K562 (cell line): ENCODE measurements at regions not wholly inside any gene's neighbourhood (a gene's known extent, or its start where the extent isn't known, plus 50 kb on each side); places are given as distances from the start of the nearest gene placed in this dataset.

Source experiments
- CREBBP ChIP-seq: IDR thresholded peaks from one replicate; pipeline ENCODE4 v1.6.1; 2012; ENCODE audit warnings: low read depth, mild to moderate bottlenecking, control low read depth, inconsistent platforms, low read length
- EP300 ChIP-seq: IDR thresholded peaks from 2 replicates; pipeline ENCODE4 v1.6.1; 2012; ENCODE audit warnings: low read length, improper control_type of control experiment
- POLR2A ChIP-seq: fragments of 450-650 bp; conservative IDR thresholded peaks from 2 replicates; pipeline ENCODE4 v1.6.1; 2016
- TARDBP ChIP-seq: fragments of 450-650 bp; IDR thresholded peaks from 2 replicates; pipeline ENCODE4 v1.6.1; 2016
- TGIF2 ChIP-seq: sonication (generic); formaldehyde crosslinking; IDR thresholded peaks from 2 replicates; pipeline ENCODE4 v1.8.1; 2022; ENCODE audit warnings: mild to moderate bottlenecking, missing genetic modification reagents, moderate library complexity
- ZNF384 ChIP-seq: IDR thresholded peaks from 2 replicates; pipeline ENCODE4 v1.6.1; 2012; ENCODE audit warnings: low read depth, low read length, improper control_type of control experiment
- ZZZ3 ChIP-seq: fragments of 450-650 bp; IDR thresholded peaks from 2 replicates; pipeline ENCODE4 v1.6.1; 2016; ENCODE audit warnings: antibody characterized with exemption, mild to moderate bottlenecking, moderate library complexity
- TF ChIP-seq, protein P1 (sequence below): IDR thresholded peaks from 3 replicates; pipeline ENCODE4 v1.6.1; 2011; ENCODE audit warnings: borderline replicate concordance, mild to moderate bottlenecking, moderate library complexity; ENCODE audit not compliant: insufficient read length; ENCODE audit errors: extremely low read depth
- TF ChIP-seq, protein P2 (sequence below), 3 experiments: IDR thresholded peaks in 2 of 3; conservative IDR thresholded peaks in 1 of 3; 2 replicates each; pipeline ENCODE4 v1.5.1; 2011 to 2012; ENCODE audit warnings: low read length in 3 of 3, mild to moderate bottlenecking in 3 of 3, control low read depth in 2 of 3, improper control_type of control experiment in 1 of 3, inconsistent platforms in 1 of 3, low read depth in 1 of 3, mixed read lengths in 1 of 3, moderate library complexity in 1 of 3; ENCODE audit not compliant: insufficient read depth in 2 of 3

DNA sequence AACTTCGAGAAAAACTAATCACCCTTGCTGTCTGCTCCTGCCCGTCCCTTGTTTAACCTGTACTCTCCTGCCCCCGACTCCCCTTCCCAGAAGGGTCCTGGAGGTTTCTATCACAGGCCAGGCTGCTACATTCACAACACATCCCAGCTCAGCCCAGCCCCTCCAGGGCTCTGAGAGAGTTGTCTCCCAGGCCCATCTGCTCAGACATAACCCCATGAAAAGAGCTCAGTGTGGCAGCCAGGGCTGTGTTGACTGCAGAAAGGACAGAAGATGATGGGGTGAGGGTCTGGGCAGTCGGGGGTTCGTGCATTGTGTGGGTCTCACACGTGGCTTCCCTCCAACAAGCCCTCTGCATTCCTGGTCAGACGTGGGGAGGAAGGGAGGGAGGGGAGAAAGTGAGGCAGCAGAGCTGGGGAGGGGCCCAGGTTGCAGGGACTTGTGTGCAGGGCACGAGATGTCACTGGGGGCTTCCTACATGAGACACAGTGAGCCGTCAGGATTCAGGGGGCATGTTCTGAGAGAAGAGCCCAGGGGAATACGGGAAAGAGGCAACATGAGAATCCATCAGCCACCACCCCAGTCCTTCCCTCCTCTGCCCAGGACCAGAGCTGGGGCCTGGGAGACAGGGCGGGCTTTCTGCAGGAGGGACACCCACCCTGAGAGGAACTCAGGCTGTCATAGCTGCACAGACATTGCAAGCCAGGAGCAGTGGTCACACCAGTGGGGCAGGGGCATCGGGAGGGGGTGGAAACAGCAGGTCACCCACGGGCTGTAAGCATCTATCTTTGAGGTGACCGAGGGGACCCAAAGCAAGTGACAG lies 372.9 kb downstream of the PREX1 start:
- TF ChIP-seq TGIF2 (CRISPR knock-in tag), result no peak
- TF ChIP-seq TARDBP, result no peak
- no peak for TF ChIP-seq CREBBP
- TF ChIP-seq ZNF384, result no peak
- no peak for TF ChIP-seq ZZZ3
- TF ChIP-seq POLR2A, result no peak
- TF ChIP-seq, protein P1, sequence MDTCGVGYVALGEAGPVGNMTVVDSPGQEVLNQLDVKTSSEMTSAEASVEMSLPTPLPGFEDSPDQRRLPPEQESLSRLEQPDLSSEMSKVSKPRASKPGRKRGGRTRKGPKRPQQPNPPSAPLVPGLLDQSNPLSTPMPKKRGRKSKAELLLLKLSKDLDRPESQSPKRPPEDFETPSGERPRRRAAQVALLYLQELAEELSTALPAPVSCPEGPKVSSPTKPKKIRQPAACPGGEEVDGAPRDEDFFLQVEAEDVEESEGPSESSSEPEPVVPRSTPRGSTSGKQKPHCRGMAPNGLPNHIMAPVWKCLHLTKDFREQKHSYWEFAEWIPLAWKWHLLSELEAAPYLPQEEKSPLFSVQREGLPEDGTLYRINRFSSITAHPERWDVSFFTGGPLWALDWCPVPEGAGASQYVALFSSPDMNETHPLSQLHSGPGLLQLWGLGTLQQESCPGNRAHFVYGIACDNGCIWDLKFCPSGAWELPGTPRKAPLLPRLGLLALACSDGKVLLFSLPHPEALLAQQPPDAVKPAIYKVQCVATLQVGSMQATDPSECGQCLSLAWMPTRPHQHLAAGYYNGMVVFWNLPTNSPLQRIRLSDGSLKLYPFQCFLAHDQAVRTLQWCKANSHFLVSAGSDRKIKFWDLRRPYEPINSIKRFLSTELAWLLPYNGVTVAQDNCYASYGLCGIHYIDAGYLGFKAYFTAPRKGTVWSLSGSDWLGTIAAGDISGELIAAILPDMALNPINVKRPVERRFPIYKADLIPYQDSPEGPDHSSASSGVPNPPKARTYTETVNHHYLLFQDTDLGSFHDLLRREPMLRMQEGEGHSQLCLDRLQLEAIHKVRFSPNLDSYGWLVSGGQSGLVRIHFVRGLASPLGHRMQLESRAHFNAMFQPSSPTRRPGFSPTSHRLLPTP, result no peak
- TF ChIP-seq, protein P2, sequence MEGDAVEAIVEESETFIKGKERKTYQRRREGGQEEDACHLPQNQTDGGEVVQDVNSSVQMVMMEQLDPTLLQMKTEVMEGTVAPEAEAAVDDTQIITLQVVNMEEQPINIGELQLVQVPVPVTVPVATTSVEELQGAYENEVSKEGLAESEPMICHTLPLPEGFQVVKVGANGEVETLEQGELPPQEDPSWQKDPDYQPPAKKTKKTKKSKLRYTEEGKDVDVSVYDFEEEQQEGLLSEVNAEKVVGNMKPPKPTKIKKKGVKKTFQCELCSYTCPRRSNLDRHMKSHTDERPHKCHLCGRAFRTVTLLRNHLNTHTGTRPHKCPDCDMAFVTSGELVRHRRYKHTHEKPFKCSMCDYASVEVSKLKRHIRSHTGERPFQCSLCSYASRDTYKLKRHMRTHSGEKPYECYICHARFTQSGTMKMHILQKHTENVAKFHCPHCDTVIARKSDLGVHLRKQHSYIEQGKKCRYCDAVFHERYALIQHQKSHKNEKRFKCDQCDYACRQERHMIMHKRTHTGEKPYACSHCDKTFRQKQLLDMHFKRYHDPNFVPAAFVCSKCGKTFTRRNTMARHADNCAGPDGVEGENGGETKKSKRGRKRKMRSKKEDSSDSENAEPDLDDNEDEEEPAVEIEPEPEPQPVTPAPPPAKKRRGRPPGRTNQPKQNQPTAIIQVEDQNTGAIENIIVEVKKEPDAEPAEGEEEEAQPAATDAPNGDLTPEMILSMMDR (IDR thresholded peaks at IDR 0.05 in 2 of 3, conservative IDR thresholded peaks at IDR 0.05 in 1 of 3; ENCODE audit: insufficient read depth in 2 of 3, low read depth in 1 of 3, low read length in 3 of 3), result no peak
- TF ChIP-seq EP300, result no peak
